IMR-90 (cell line): ENCODE measurements at regions not wholly inside any gene's neighbourhood (a gene's known extent, or its start where the extent isn't known, plus 50 kb on each side); places are given as distances from the start of the nearest gene placed in this dataset.

ENCODE experiments used
- ATAC-seq: fragments of 200-7000 bp; cut with Tn5 transposase; 2 replicates; pipeline ENCODE4 v1.9.1; 2020; ENCODE audit warnings: low read depth, mild to moderate bottlenecking, moderate library complexity
- BruUV-seq: library from RNA; stranded (reverse); fragments of 400-500 nt; replicated peaks from 2 replicates; lab custom pipeline; 2021; lab: Mats Ljungman, UMichigan
- CTCF ChIA-PET: fragments of 300-600 bp; formaldehyde crosslinking; extraction: SDS; loops from one replicate; lab custom pipeline; 2021; ENCODE audit warnings: antibody characterized with exemption; lab: Yijun Ruan, JAX
- POLR2A ChIA-PET: fragments of 300-600 bp; sonication (Branson Sonifier 250); formaldehyde crosslinking; loops from one replicate; lab custom pipeline; 2022; ENCODE audit warnings: antibody characterized with exemption; ENCODE audit not compliant: unreplicated experiment; lab: Charles Lee
- DNase-seq: peaks from one replicate; pipeline ENCODE4 v3.0.0; 2013
- H2AFZ ChIP-seq: replicated peaks from 2 replicates; pipeline ENCODE3; 2013; ENCODE audit warnings: low read length, mild to moderate bottlenecking; ENCODE audit not compliant: poor library complexity
- H2AK5ac ChIP-seq: 2 replicates; pipeline ENCODE4 v1.6.1; 2013; ENCODE audit warnings: low read depth, low read length, inconsistent platforms
- H2AK9ac ChIP-seq: replicated peaks from 2 replicates; pipeline ENCODE3; 2013; ENCODE audit warnings: mild to moderate bottlenecking, low read depth, low read length, moderate library complexity; ENCODE audit not compliant: poor library complexity
- H2BK120ac ChIP-seq: 2 replicates; pipeline ENCODE4 v1.6.1; 2013; ENCODE audit warnings: low read depth, low read length, inconsistent platforms
- H2BK15ac ChIP-seq: 3 replicates; pipeline ENCODE4 v1.6.1; 2013; ENCODE audit warnings: low read depth, low read length, inconsistent platforms
- H2BK20ac ChIP-seq: 2 replicates; pipeline ENCODE4 v1.6.1; 2013; ENCODE audit warnings: low read depth, mild to moderate bottlenecking, inconsistent platforms, low read length, moderate library complexity
- H2BK5ac ChIP-seq: 2 replicates; pipeline ENCODE4 v1.6.1; 2013; ENCODE audit warnings: mild to moderate bottlenecking, low read depth, low read length, inconsistent platforms; ENCODE audit not compliant: poor library complexity, severe bottlenecking
- H3K14ac ChIP-seq: replicated peaks from 2 replicates; pipeline ENCODE4 v1.6.1; 2013; ENCODE audit warnings: low read depth, low read length, inconsistent platforms
- H3K18ac ChIP-seq: 2 replicates; pipeline ENCODE4 v1.6.1; 2013; ENCODE audit warnings: low read depth, low read length, control low read depth
- H3K23ac ChIP-seq: 2 replicates; pipeline ENCODE4 v1.6.1; 2013; ENCODE audit warnings: low read depth, low read length, inconsistent platforms
- H3K27ac ChIP-seq: 2 replicates; pipeline ENCODE4 v1.5.1; 2013; ENCODE audit warnings: mild to moderate bottlenecking, control low read depth, low read length; ENCODE audit not compliant: insufficient read depth
- H3K27me3 ChIP-seq: 2 replicates; pipeline ENCODE4 v1.6.1; 2013; ENCODE audit warnings: low read length; ENCODE audit not compliant: control insufficient read depth, insufficient read depth
- H3K36me3 ChIP-seq: 2 replicates; pipeline ENCODE4 v1.6.1; 2013; ENCODE audit warnings: low read length, mixed read lengths; ENCODE audit not compliant: control insufficient read depth, insufficient read depth
- H3K4ac ChIP-seq: 2 replicates; pipeline ENCODE4 v1.6.1; 2013; ENCODE audit warnings: low read depth, low read length, inconsistent platforms
- H3K4me1 ChIP-seq: 2 replicates; pipeline ENCODE4 v1.6.1; 2013; ENCODE audit warnings: low read length, mixed read lengths; ENCODE audit not compliant: control insufficient read depth, insufficient read depth
- H3K4me2 ChIP-seq: 2 replicates; pipeline ENCODE4 v1.6.1; 2013; ENCODE audit warnings: low read depth, mild to moderate bottlenecking, control low read depth, low read length, moderate library complexity
- H3K4me3 ChIP-seq: 2 replicates; pipeline ENCODE4 v1.5.1; 2013; ENCODE audit warnings: low read depth, mild to moderate bottlenecking, control low read depth, low read length, moderate library complexity; ENCODE audit not compliant: insufficient read depth
- H3K56ac ChIP-seq: 2 replicates; pipeline ENCODE4 v1.6.1; 2013; ENCODE audit warnings: low read length, inconsistent platforms; ENCODE audit not compliant: insufficient read depth; ENCODE audit errors: extremely low read depth
- H3K79me1 ChIP-seq, 2 experiments: 2 replicates each; pipeline ENCODE4 v1.6.1; 2013; ENCODE audit warnings: low read length in 2 of 2, inconsistent platforms in 1 of 2, low read depth in 1 of 2
- H3K9ac ChIP-seq: 2 replicates; pipeline ENCODE4 v1.6.1; 2013; ENCODE audit warnings: low read depth, low read length, control low read depth
- H3K9me1 ChIP-seq: 2 replicates; pipeline ENCODE4 v1.6.1; 2013; ENCODE audit warnings: low read length, inconsistent platforms; ENCODE audit not compliant: insufficient read depth
- H3K9me3 ChIP-seq: 2 replicates; pipeline ENCODE4 v1.6.1; 2013; ENCODE audit warnings: low read length; ENCODE audit not compliant: control insufficient read depth, insufficient read depth
- H4K20me1 ChIP-seq: 2 replicates; pipeline ENCODE4 v1.6.1; 2013; ENCODE audit warnings: low read length, inconsistent platforms; ENCODE audit not compliant: insufficient read depth
- H4K5ac ChIP-seq: 2 replicates; pipeline ENCODE4 v1.6.1; 2013; ENCODE audit warnings: mild to moderate bottlenecking, low read depth, low read length, control low read depth
- H4K8ac ChIP-seq, 2 experiments: 2 replicates each; pipeline ENCODE4 v1.6.1; 2013; ENCODE audit warnings: low read depth in 2 of 2, low read length in 2 of 2, control low read depth in 1 of 2, inconsistent platforms in 1 of 2
- H4K91ac ChIP-seq: 2 replicates; pipeline ENCODE4 v1.6.1; 2013; ENCODE audit warnings: low read depth, low read length, inconsistent platforms; ENCODE audit not compliant: insufficient read depth
- BHLHE40 ChIP-seq: fragments of 150-350 bp; IDR thresholded peaks from 2 replicates; pipeline ENCODE4 v1.6.1; 2016; ENCODE audit warnings: mild to moderate bottlenecking, low read depth, low read length
- CEBPB ChIP-seq: IDR thresholded peaks from 2 replicates; pipeline ENCODE4 v1.6.1; 2012; ENCODE audit warnings: low read depth, low read length, improper control_type of control experiment
- CHD1 ChIP-seq: IDR thresholded peaks from 2 replicates; pipeline ENCODE4 v1.6.1; 2012; ENCODE audit warnings: low read depth, low read length, improper control_type of control experiment
- CTCF ChIP-seq: conservative IDR thresholded peaks from 2 replicates; pipeline ENCODE4 v1.5.1; 2012; ENCODE audit warnings: mild to moderate bottlenecking, low read depth, low read length, improper control_type of control experiment
- ELK1 ChIP-seq: fragments of 150-350 bp; IDR thresholded peaks from 2 replicates; pipeline ENCODE4 v1.6.1; 2016; ENCODE audit warnings: low read depth, mild to moderate bottlenecking, low read length, moderate library complexity, borderline replicate concordance
- FOS ChIP-seq: fragments of 150-350 bp; IDR thresholded peaks from 2 replicates; pipeline ENCODE4 v1.6.1; 2016; ENCODE audit warnings: low read depth, low read length
- MAFK ChIP-seq: IDR thresholded peaks from 2 replicates; pipeline ENCODE4 v1.6.1; 2012; ENCODE audit warnings: low read depth, low read length, improper control_type of control experiment
- MAZ ChIP-seq: IDR thresholded peaks from 2 replicates; pipeline ENCODE4 v1.6.1; 2012; ENCODE audit warnings: low read depth, mild to moderate bottlenecking, low read length, improper control_type of control experiment, moderate library complexity, borderline replicate concordance
- MXI1 ChIP-seq: IDR thresholded peaks from 2 replicates; pipeline ENCODE4 v1.6.1; 2012; ENCODE audit warnings: low read depth, mild to moderate bottlenecking, low read length, moderate library complexity, borderline replicate concordance
- NFE2L2 ChIP-seq: fragments of 150-350 bp; IDR thresholded peaks from 2 replicates; pipeline ENCODE4 v1.6.1; 2016; ENCODE audit warnings: low read depth, mild to moderate bottlenecking, low read length
- POLR2A ChIP-seq: IDR thresholded peaks from 2 replicates; pipeline ENCODE4 v1.6.1; 2012; ENCODE audit warnings: mild to moderate bottlenecking, low read depth, low read length
- RAD21 ChIP-seq: IDR thresholded peaks from 2 replicates; pipeline ENCODE4 v1.6.1; 2012; ENCODE audit warnings: low read length, improper control_type of control experiment
- RCOR1 ChIP-seq: IDR thresholded peaks from 2 replicates; pipeline ENCODE4 v1.6.1; 2012; ENCODE audit warnings: mild to moderate bottlenecking, low read length, improper control_type of control experiment; ENCODE audit not compliant: insufficient replicate concordance
- RFX5 ChIP-seq: IDR thresholded peaks from 2 replicates; pipeline ENCODE4 v1.8.0; 2012; ENCODE audit warnings: low read depth, mild to moderate bottlenecking, low read length, moderate library complexity
- SMC3 ChIP-seq: fragments of 150-350 bp; IDR thresholded peaks from 2 replicates; pipeline ENCODE4 v1.6.1; 2016; ENCODE audit warnings: low read depth, mild to moderate bottlenecking, antibody characterized with exemption, low read length, moderate library complexity
- USF2 ChIP-seq: fragments of 150-350 bp; IDR thresholded peaks from 2 replicates; pipeline ENCODE4 v1.6.1; 2017; ENCODE audit warnings: mild to moderate bottlenecking, antibody characterized with exemption, low read length, low read depth
- WGBS, 2 experiments: methylation state at CpG; one replicate each; pipeline versions ENCODE4 v1.1.5 to v1.1.7; 2013; ENCODE audit warnings: missing lambda C conversion rate in 2 of 2; ENCODE audit not compliant: insufficient read length in 1 of 2; ENCODE audit errors: extremely low coverage in 2 of 2; 5-methylcytosine and 5-hydroxymethylcytosine counted together
- dilution Hi-C: fragments of 300-500 bp; cut with HindIII; formaldehyde crosslinking; loops from one replicate; pipeline ENCODE4 v1.14.3; 2018; ENCODE audit warnings: low sequenced_read_pairs; ENCODE audit not compliant: unreplicated experiment
- in situ Hi-C: fragments of 300-500 bp; cut with MboI; formaldehyde crosslinking; loops from 3 replicates; pipeline ENCODE4 v1.14.3; 2019; ENCODE audit warnings: low sequenced_read_pairs, inconsistent platforms, mixed read lengths
- intact Hi-C: fragments of 100-400 bp; cut with micrococcal nuclease; formaldehyde crosslinking; loops from 2 replicates; pipeline ENCODE4 v1.10.0; 2022

GRCh38 chr4:185938654-185939053 is 126.7 kb upstream of the SORBS2 start:
- Histone ChIP-seq H2AFZ (no peak overlapping the region), H2AK9ac (no peak overlapping the region), H3K79me1 (no peaks in the 10 kb centered on the region), H3K4me2 (no peak overlapping the region), H3K4ac (no peak overlapping the region), H2BK5ac (no peak overlapping the region), H3K14ac (no peak overlapping the region), H2BK120ac (no peak overlapping the region), H2BK15ac (no peak overlapping the region), H3K9me3 (no peaks in the 10 kb centered on the region), H2BK20ac (no peak overlapping the region), H3K27ac (no peak overlapping the region), H4K8ac (no peak overlapping the region), H3K18ac (no peak overlapping the region), H3K4me3 (no peak overlapping the region), H4K91ac (no peak overlapping the region), H3K4me1 (no peaks in the 10 kb centered on the region), H4K20me1 (no peaks in the 10 kb centered on the region), H4K5ac (no peak overlapping the region), H3K56ac (no peak overlapping the region), H2AK5ac (no peak overlapping the region), H3K36me3 (no peaks in the 10 kb centered on the region), H3K23ac (no peak overlapping the region), H3K9me1 (no peaks in the 10 kb centered on the region), H3K27me3 (peaks cover 20% of the 10 kb centered on the region), H3K9ac (no peak overlapping the region)
- CTCF ChIA-PET, result no interaction called here
- dilution Hi-C loops, result no loop called here
- no TSS peak for BruUV-seq
- TF ChIP-seq NFE2L2, result no peak
- no peak for TF ChIP-seq BHLHE40
- TF ChIP-seq MAFK, result no peak
- no peak for TF ChIP-seq MXI1
- TF ChIP-seq POLR2A, result no peak
- no peak for TF ChIP-seq USF2
- no peak for TF ChIP-seq CTCF
- TF ChIP-seq RFX5, result no peak
- TF ChIP-seq CEBPB, result no peak
- TF ChIP-seq FOS, result no peak
- no peak for TF ChIP-seq MAZ
- no peak for TF ChIP-seq SMC3
- TF ChIP-seq CHD1, result no peak
- TF ChIP-seq RAD21, result no peak
- TF ChIP-seq RCOR1, result no peak
- TF ChIP-seq ELK1, result no peak
- in situ Hi-C loops, result no loop called here
- no peak for DNase-seq
- POLR2A ChIA-PET, result interaction anchor here (0.6 kb wide), 1 partner anchor 27 kb away, joined by 3 read pairs; no protein-coding TSS in a partner anchor
- intact Hi-C loops, result no loop called here
- no peak for ATAC-seq
- WGBS, 2 experiments, result 69% methylated on average over 5 of the region's 8 CpGs; no CpG with 5 or more reads in 1 of the 2 experiments
